Retinal pigment epithelial cell (primary cell): ENCODE measurements at regions not wholly inside any gene's neighbourhood (a gene's known extent, or its start where the extent isn't known, plus 50 kb on each side); places are given as distances from the start of the nearest gene placed in this dataset.
"Not testable (repeated sequence)": the region's sequence is repeated elsewhere in the genome, so short reads cannot be mapped to it uniquely, and the experiment has no call there.

ENCODE experiments used
- DNase-seq: peaks from one replicate; pipeline ENCODE4 v3.0.0-alpha.2; 2010; ENCODE audit warnings: low read depth
- H3K4me3 ChIP-seq: 2 replicates; pipeline ENCODE4 v1.5.1; 2011; ENCODE audit warnings: mild to moderate bottlenecking, low read length, control low read depth, moderate library complexity
- CTCF ChIP-seq: conservative IDR thresholded peaks from 2 replicates; pipeline ENCODE4 v1.5.1; 2011; ENCODE audit warnings: low read depth, low read length, control low read depth, inconsistent platforms

GRCh38 chr2:192901446-192901845 is 706.7 kb upstream of the TMEFF2 start:
- no peak for DNase-seq
- TF ChIP-seq CTCF, result no peak
- no peak overlapping the region for H3K4me3 ChIP-seq

- H3K4me3 ChIP-seq, result no peak overlapping the region
- TF ChIP-seq CTCF, result no peak
- peak; percentile 15 for DNase-seq
Observed at GRCh38 chr2:192899466-192899865, 704.7 kb upstream of the TMEFF2 start.

- DNase-seq, H3K4me3 ChIP-seq: not testable (repeated sequence)
Observed at GRCh38 chr2:192893976-192894375, 699.2 kb upstream of the TMEFF2 start.

GRCh38 chr2:192888109-192888508 is 693.4 kb upstream of the TMEFF2 start:
- no peak overlapping the region for H3K4me3 ChIP-seq
- TF ChIP-seq CTCF, result no peak
- no peak for DNase-seq

- TF ChIP-seq CTCF, result no peak
- DNase-seq, result peak; percentile 94
- no peak overlapping the region for H3K4me3 ChIP-seq
Observed at GRCh38 chr2:192887337-192887736, 692.6 kb upstream of the TMEFF2 start.

- peak; percentile 51 for DNase-seq
- TF ChIP-seq CTCF, result no peak
Observed at GRCh38 chr2:192886636-192887035, 691.9 kb upstream of the TMEFF2 start.

GRCh38 chr2:192885569-192886160 is 690.9 kb upstream of the TMEFF2 start:
- DNase-seq, result no peak
- H3K4me3 ChIP-seq, result no peak overlapping the region
- no peak for TF ChIP-seq CTCF

More at GRCh38 chr2:192886636-192887035, 691.9 kb upstream of the TMEFF2 start:
- H3K4me3 ChIP-seq, result no peak overlapping the region
